ENCODE measurements at regions not wholly inside any gene's neighbourhood (a gene's known extent, or its start where the extent isn't known, plus 50 kb on each side); places are given as distances from the start of the nearest gene placed in this dataset.

- no peak for DNase-seq (ENCODE audit: low read depth)
- H3K4me3 ChIP-seq (ENCODE audit: low read length), result no peak overlapping the region
- no peak for TF ChIP-seq CTCF (IDR thresholded peaks at IDR 0.05; ENCODE audit: insufficient read depth, low read depth, low read length, missing control alignments)
Observed at GRCh38 chr2:41917587-41917986, 130.2 kb upstream of the PKDCC start.

DNA sequence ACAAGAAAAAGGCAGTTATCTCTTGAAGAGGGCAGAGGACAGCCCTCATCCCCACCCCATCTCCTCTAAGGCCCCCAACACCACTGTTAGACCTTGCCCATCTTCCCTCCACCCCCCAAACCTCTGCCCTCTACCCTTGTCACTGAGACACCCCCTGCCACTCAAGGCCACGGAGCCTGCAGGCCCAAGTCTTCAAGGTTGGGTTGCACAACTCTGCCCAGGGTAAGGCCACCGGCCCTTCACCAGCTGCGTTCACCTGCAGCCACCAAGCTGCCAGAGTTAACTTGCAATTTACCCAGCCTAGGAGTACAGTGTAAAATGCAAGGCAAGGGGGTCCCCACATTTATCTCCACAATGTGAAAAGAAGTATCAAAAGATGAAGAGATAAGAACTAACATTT, 128.7 kb upstream of the PKDCC start:
- H3K4me3 ChIP-seq (ENCODE audit: low read length), result no peak overlapping the region
- no peak for DNase-seq (ENCODE audit: low read depth)
- TF ChIP-seq CTCF (IDR thresholded peaks at IDR 0.05; ENCODE audit: insufficient read depth, low read depth, low read length, missing control alignments), result no peak

- no peak for TF ChIP-seq CTCF (IDR thresholded peaks at IDR 0.05; ENCODE audit: insufficient read depth, low read depth, low read length, missing control alignments)
Observed at GRCh38 chr2:41920181-41920580, 127.6 kb upstream of the PKDCC start.

DNA sequence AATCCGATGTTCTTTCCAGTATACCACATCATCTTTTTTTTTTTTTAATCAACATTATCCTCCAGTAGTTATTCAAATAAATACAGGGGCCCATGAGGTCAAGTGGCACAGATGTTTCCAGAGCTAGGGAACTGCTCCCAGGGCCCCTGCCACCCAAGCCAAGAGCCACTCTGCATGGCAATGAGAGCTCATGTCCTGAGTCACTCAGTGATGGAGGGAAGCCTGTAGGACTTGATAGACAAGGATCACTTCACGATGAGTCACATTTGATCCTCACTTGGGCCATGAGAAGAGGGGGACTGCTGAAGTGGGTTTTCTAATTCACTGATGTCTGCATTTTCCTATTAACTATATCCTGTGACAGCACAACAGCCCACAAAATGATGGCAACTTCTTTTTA, 127.0 kb upstream of the PKDCC start:
- DNase-seq (ENCODE audit: low read depth), result peak; percentile 60
- no peak overlapping the region for H3K4me3 ChIP-seq (ENCODE audit: low read length)
- no peak for TF ChIP-seq CTCF (IDR thresholded peaks at IDR 0.05; ENCODE audit: insufficient read depth, low read depth, low read length, missing control alignments)

More at GRCh38 chr2:41920181-41920580, 127.6 kb upstream of the PKDCC start:
- H3K4me3 ChIP-seq (ENCODE audit: low read length), result no peak overlapping the region
- no peak for DNase-seq (ENCODE audit: low read depth)

DNA sequence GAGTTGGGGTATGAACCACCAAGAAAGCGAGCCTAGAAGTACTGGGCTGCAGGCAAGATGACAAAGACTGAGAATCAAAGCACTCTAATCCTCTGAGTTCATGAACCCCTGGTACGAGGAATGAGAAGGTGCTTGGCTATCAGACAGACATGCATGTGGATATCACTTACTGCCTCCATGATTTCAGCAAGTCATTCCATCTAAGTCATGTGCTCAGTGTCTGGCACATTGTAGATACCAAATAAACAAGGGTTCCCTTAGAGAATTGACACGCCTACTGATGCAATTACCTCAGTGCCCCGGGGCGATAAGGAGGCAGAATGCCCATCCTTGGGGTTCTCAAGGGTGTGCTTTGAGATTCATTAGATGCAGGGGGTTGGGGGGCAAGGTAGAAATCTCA, 125.6 kb upstream of the PKDCC start:
- no peak overlapping the region for H3K4me3 ChIP-seq (ENCODE audit: low read length)
- TF ChIP-seq CTCF (IDR thresholded peaks at IDR 0.05; ENCODE audit: insufficient read depth, low read depth, low read length, missing control alignments), result no peak
- peak; percentile 61 for DNase-seq (ENCODE audit: low read depth)

- no peak for TF ChIP-seq CTCF (IDR thresholded peaks at IDR 0.05; ENCODE audit: insufficient read depth, low read depth, low read length, missing control alignments)
- no peak for DNase-seq (ENCODE audit: low read depth)
- H3K4me3 ChIP-seq (ENCODE audit: low read length), result no peak overlapping the region
Observed at GRCh38 chr2:41923156-41923786, 124.5 kb upstream of the PKDCC start.

GRCh38 chr2:41924024-41924423, 123.8 kb upstream of the PKDCC start:
- no peak for DNase-seq (ENCODE audit: low read depth)
- no peak overlapping the region for H3K4me3 ChIP-seq (ENCODE audit: low read length)
- TF ChIP-seq CTCF (IDR thresholded peaks at IDR 0.05; ENCODE audit: insufficient read depth, low read depth, low read length, missing control alignments), result no peak
